Epithelial cell of proximal tubule (primary cell): ENCODE measurements at regions not wholly inside any gene's neighbourhood (a gene's known extent, or its start where the extent isn't known, plus 50 kb on each side); places are given as distances from the start of the nearest gene placed in this dataset.

Experiments used
- DNase-seq: peaks from one replicate; pipeline ENCODE4 v3.0.0-alpha.2; 2011; ENCODE audit warnings: low read depth
- H3K4me3 ChIP-seq: 2 replicates; pipeline ENCODE4 v1.5.1; 2011; ENCODE audit warnings: low read depth, mild to moderate bottlenecking, low read length
- CTCF ChIP-seq: conservative IDR thresholded peaks from 2 replicates; pipeline ENCODE4 v1.5.1; 2012; ENCODE audit warnings: low read depth, mild to moderate bottlenecking, low read length

GRCh38 chr13:81683521-81683920 lies 1342.6 kb upstream of the SPRY2 start:
- DNase-seq, result peak; percentile 77
- no peak overlapping the region for H3K4me3 ChIP-seq
- TF ChIP-seq CTCF, result no peak

- H3K4me3 ChIP-seq, result no peak overlapping the region
- no peak for DNase-seq
- TF ChIP-seq CTCF, result no peak
These were observed 1341.2 kb upstream of the SPRY2 start for GRCh38 chr13:81682081-81682630.

- no peak for TF ChIP-seq CTCF
- no peak overlapping the region for H3K4me3 ChIP-seq
- DNase-seq, result no peak
These were observed 1336.9 kb upstream of the SPRY2 start for GRCh38 chr13:81677857-81678256.

GRCh38 chr13:81676008-81676407 lies 1335.1 kb upstream of the SPRY2 start:
- H3K4me3 ChIP-seq, result no peak overlapping the region
- no peak for TF ChIP-seq CTCF
- no peak for DNase-seq

- no peak for DNase-seq
- H3K4me3 ChIP-seq, result no peak overlapping the region
- TF ChIP-seq CTCF, result no peak
These were observed 1330.1 kb upstream of the SPRY2 start for GRCh38 chr13:81671064-81671463.

GRCh38 chr13:81670048-81670447 lies 1329.1 kb upstream of the SPRY2 start:
- no peak overlapping the region for H3K4me3 ChIP-seq
- no peak for TF ChIP-seq CTCF
- no peak for DNase-seq

- TF ChIP-seq CTCF, result no peak
- no peak for DNase-seq
- no peak overlapping the region for H3K4me3 ChIP-seq
These were observed 1323.9 kb upstream of the SPRY2 start for GRCh38 chr13:81664872-81665271.
